VCaP (cell line): ENCODE measurements at regions not wholly inside any gene's neighbourhood (a gene's known extent, or its start where the extent isn't known, plus 50 kb on each side); places are given as distances from the start of the nearest gene placed in this dataset.

Experiments used
- H3K27ac ChIP-seq: fragments of 450-650 bp; 2 replicates; pipeline ENCODE4 v1.5.1; 2017
- CTCF ChIP-seq: fragments of 450-650 bp; conservative IDR thresholded peaks from 2 replicates; pipeline ENCODE4 v1.5.1; 2017; ENCODE audit warnings: mild to moderate bottlenecking, moderate library complexity

GRCh38 chr11:116513894-116514293, 258.9 kb downstream of the BUD13 start:
- peak; percentile 23; the same call in 1 of the 2 replicates for TF ChIP-seq CTCF

GRCh38 chr11:116513278-116513823, 259.4 kb downstream of the BUD13 start:
- TF ChIP-seq CTCF, result no peak

More at GRCh38 chr11:116513894-116514293, 258.9 kb downstream of the BUD13 start:
- no peak overlapping the region for H3K27ac ChIP-seq

GRCh38 chr11:116512841-116513240, 259.9 kb downstream of the BUD13 start:
- no peak for TF ChIP-seq CTCF
- no peak overlapping the region for H3K27ac ChIP-seq

More at GRCh38 chr11:116513278-116513823, 259.4 kb downstream of the BUD13 start:
- no peak overlapping the region for H3K27ac ChIP-seq

GRCh38 chr11:116511684-116512083, 261.1 kb downstream of the BUD13 start:
- no peak overlapping the region for H3K27ac ChIP-seq
- no peak for TF ChIP-seq CTCF

GRCh38 chr11:116510886-116511650, 261.7 kb downstream of the BUD13 start:
- TF ChIP-seq CTCF, result no peak
- H3K27ac ChIP-seq, result no peak overlapping the region

GRCh38 chr11:116510166-116510565, 262.6 kb downstream of the BUD13 start:
- H3K27ac ChIP-seq, result no peak overlapping the region
- TF ChIP-seq CTCF, result no peak

- no peak overlapping the region for H3K27ac ChIP-seq
- no peak for TF ChIP-seq CTCF
Observed at GRCh38 chr11:116509551-116509950, 263.2 kb downstream of the BUD13 start.
